GM12878 (cell line): ENCODE measurements at regions not wholly inside any gene's neighbourhood (a gene's known extent, or its start where the extent isn't known, plus 50 kb on each side); places are given as distances from the start of the nearest gene placed in this dataset.

Experiments
- ATAC-seq: fragments of 200-7000 bp; cut with Tn5 transposase; 3 replicates; pipeline ENCODE4 v1.9.1; 2020; ENCODE audit warnings: mild to moderate bottlenecking, moderate library complexity
- BruUV-seq: library from RNA; stranded (reverse); fragments of 400-500 nt; replicated peaks from 2 replicates; lab custom pipeline; 2021; lab: Mats Ljungman, UMichigan
- CTCF ChIA-PET: fragments of 300-600 bp; sonication (Branson Sonifier 250); formaldehyde crosslinking; extraction: SDS; loops from one replicate; lab custom pipeline; 2021; ENCODE audit warnings: inconsistent platforms; lab: Yijun Ruan, JAX
- POLR2A ChIA-PET: fragments of 350-600 bp; formaldehyde crosslinking; extraction: SDS; loops from one replicate; lab custom pipeline; 2021; ENCODE audit warnings: inconsistent platforms; lab: Charles Lee
- RAD21 ChIA-PET: fragments of 300-600 bp; sonication (Branson Sonifier 250); formaldehyde crosslinking; loops from one replicate; lab custom pipeline; 2023; ENCODE audit warnings: antibody characterized with exemption; ENCODE audit not compliant: unreplicated experiment; lab: Charles Lee
- SMC1A ChIA-PET: fragments of 300-600 bp; sonication (Branson Sonifier 250); formaldehyde crosslinking; loops from one replicate; lab custom pipeline; 2023; ENCODE audit not compliant: unreplicated experiment, uncharacterized antibody; lab: Charles Lee
- DNase-seq: peaks from one replicate; pipeline ENCODE4 v3.0.0-alpha.2; 2011; ENCODE audit warnings: low read depth, low spot score
- FAIRE-seq: peaks from 3 replicates; lab custom pipeline; 2011; peaks lifted over from hg19 to GRCh38; lab: Jason Lieb, UNC
- H2AFZ ChIP-seq: 2 replicates; pipeline ENCODE4 v1.6.0; 2011; ENCODE audit warnings: low read depth, low read length, control low read depth; ENCODE audit not compliant: control insufficient read depth
- H3K27ac ChIP-seq: 2 replicates; pipeline ENCODE4 v1.5.1; 2011; ENCODE audit warnings: control low read depth; ENCODE audit not compliant: control insufficient read depth, insufficient read depth
- H3K27me3 ChIP-seq, 2 experiments: replicated peaks in 1 of 2; 2 replicates each; pipeline versions ENCODE4 v1.6.0 to v1.6.1; 2011; ENCODE audit warnings: low read length in 1 of 2; ENCODE audit not compliant: control insufficient read depth in 2 of 2, insufficient read depth in 2 of 2
- H3K36me3 ChIP-seq, 2 experiments: 2 replicates each; pipeline ENCODE4 v1.5.1; 2011; ENCODE audit warnings: low read length in 1 of 2; ENCODE audit not compliant: control insufficient read depth in 2 of 2, insufficient read depth in 2 of 2
- H3K4me1 ChIP-seq: 2 replicates; pipeline ENCODE4 v1.6.1; 2011; ENCODE audit warnings: mild to moderate bottlenecking, low read length, moderate library complexity, mixed read lengths; ENCODE audit not compliant: control insufficient read depth, insufficient read depth
- H3K4me2 ChIP-seq: 2 replicates; pipeline ENCODE4 v1.6.0; 2011; ENCODE audit warnings: control low read depth; ENCODE audit not compliant: control insufficient read depth, insufficient read depth
- H3K4me3 ChIP-seq: fragments of 200-600 bp; sonication (generic); 2 replicates; pipeline ENCODE4 v1.5.1; 2016
- H3K79me2 ChIP-seq: 2 replicates; pipeline ENCODE4 v1.6.0; 2011; ENCODE audit warnings: low read length; ENCODE audit not compliant: control insufficient read depth, insufficient read depth
- H3K9ac ChIP-seq: 2 replicates; pipeline ENCODE4 v1.8.0; 2011; ENCODE audit warnings: low read length, control low read depth, mixed read lengths; ENCODE audit not compliant: control insufficient read depth, insufficient read depth
- H3K9me3 ChIP-seq: replicated peaks from 3 replicates; pipeline ENCODE4 v1.5.1; 2011; ENCODE audit warnings: mild to moderate bottlenecking, low read length; ENCODE audit not compliant: control insufficient read depth, insufficient read depth
- H4K20me1 ChIP-seq: 2 replicates; pipeline ENCODE4 v1.6.0; 2011; ENCODE audit not compliant: control insufficient read depth, insufficient read depth
- ATF3 ChIP-seq: IDR thresholded peaks from 2 replicates; pipeline ENCODE4 v1.6.1; 2011; ENCODE audit warnings: low read depth, mild to moderate bottlenecking, low read length, moderate library complexity, borderline replicate concordance; ENCODE audit errors: extremely low read depth
- EED ChIP-seq: sonication (generic); IDR thresholded peaks from 2 replicates; pipeline ENCODE4 v1.6.1; 2016; ENCODE audit warnings: antibody characterized with exemption, low read depth
- NR2C2 ChIP-seq: IDR thresholded peaks from 2 replicates; pipeline ENCODE4 v1.6.1; 2011; ENCODE audit warnings: borderline replicate concordance, low read depth; ENCODE audit not compliant: control insufficient read depth, insufficient read length
- RB1 ChIP-seq: fragments of 450-650 bp; formaldehyde crosslinking; IDR thresholded peaks from 2 replicates; pipeline ENCODE4 v1.6.1; 2017; ENCODE audit warnings: mild to moderate bottlenecking, borderline replicate concordance
- SRF ChIP-seq, 2 experiments: IDR thresholded peaks; 2 replicates each; pipeline ENCODE4 v1.6.1; 2011; ENCODE audit warnings: low read depth in 2 of 2, low read length in 2 of 2, mild to moderate bottlenecking in 1 of 2, moderate library complexity in 1 of 2
- TARDBP ChIP-seq: IDR thresholded peaks from 2 replicates; pipeline ENCODE4 v1.6.1; 2016; ENCODE audit warnings: borderline replicate concordance
- ZSCAN29 ChIP-seq: fragments of 450-650 bp; IDR thresholded peaks from 2 replicates; pipeline ENCODE4 v1.6.1; 2017; ENCODE audit warnings: mild to moderate bottlenecking, moderate library complexity
- WGBS: methylation state at CpG from one replicate; pipeline ENCODE4 v1.1.6; 2016; ENCODE audit warnings: low lambda C conversion rate; ENCODE audit not compliant: insufficient replicate concordance, insufficient coverage; ENCODE audit errors: missing lambda C conversion rate; 5-methylcytosine and 5-hydroxymethylcytosine counted together
- in situ Hi-C: fragments of 300-500 bp; cut with MboI; formaldehyde crosslinking; loops from 9 replicates; pipeline ENCODE4 v1.14.3; 2018; ENCODE audit warnings: mixed read lengths
- intact Hi-C: fragments of 100-400 bp; cut with micrococcal nuclease; formaldehyde crosslinking; loops from one replicate; pipeline ENCODE4 v1.14.2; 2022; ENCODE audit not compliant: unreplicated experiment
- TF ChIP-seq, protein P1 (sequence below): fragments of 150-350 bp; IDR thresholded peaks from 2 replicates; pipeline ENCODE4 v1.6.1; 2014; ENCODE audit warnings: mild to moderate bottlenecking, low read depth, low read length

DNA sequence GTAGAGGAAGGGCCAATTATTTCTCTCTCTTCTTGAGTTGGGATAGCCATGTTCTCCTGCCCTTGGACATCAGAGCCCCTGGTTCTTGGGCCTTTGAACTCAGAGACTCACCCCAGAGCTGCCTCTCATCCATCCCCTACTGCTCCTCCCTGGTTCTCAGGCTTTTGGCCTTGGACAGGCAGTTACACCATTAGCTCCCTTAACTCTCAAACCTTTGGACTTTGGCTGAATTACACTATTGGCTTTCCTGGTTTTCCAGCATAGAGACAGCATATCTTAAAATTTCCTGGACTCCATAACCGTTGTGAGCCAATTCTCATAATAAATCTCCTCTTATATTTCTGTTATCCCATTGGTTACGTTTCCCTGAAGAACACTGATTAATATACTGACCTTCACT lies 63.7 kb upstream of the CHL1 start:
- H2AFZ ChIP-seq: no peak overlapping the region
- TF ChIP-seq NR2C2: no peak
- TF ChIP-seq EED: no peak
- no peak for TF ChIP-seq SRF (IDR thresholded peaks at IDR 0.05; ENCODE audit: low read depth in 2 of 2, low read length in 2 of 2)
- no peak for TF ChIP-seq ATF3
- TF ChIP-seq, protein P1, sequence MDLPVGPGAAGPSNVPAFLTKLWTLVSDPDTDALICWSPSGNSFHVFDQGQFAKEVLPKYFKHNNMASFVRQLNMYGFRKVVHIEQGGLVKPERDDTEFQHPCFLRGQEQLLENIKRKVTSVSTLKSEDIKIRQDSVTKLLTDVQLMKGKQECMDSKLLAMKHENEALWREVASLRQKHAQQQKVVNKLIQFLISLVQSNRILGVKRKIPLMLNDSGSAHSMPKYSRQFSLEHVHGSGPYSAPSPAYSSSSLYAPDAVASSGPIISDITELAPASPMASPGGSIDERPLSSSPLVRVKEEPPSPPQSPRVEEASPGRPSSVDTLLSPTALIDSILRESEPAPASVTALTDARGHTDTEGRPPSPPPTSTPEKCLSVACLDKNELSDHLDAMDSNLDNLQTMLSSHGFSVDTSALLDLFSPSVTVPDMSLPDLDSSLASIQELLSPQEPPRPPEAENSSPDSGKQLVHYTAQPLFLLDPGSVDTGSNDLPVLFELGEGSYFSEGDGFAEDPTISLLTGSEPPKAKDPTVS: no peak
- no peak for TF ChIP-seq RB1
- TF ChIP-seq TARDBP: no peak
- no peak for TF ChIP-seq ZSCAN29
- H3K9me3 ChIP-seq: no peaks in the 10 kb centered on the region
- no peaks in the 10 kb centered on the region for H3K4me1 ChIP-seq
- FAIRE-seq (no peak), ATAC-seq (no peak), DNase-seq (no peak)
- H3K36me3 ChIP-seq: no peaks in the 10 kb centered on the region
- ChIA-PET CTCF (interaction anchor here (1.0 to 1.6 kb wide), 2 partner anchors 16 to 221 kb away, joined by 3 to 4 read pairs; no protein-coding TSS in a partner anchor), SMC1A (no interaction called here), POLR2A (interaction anchor here (0.6 kb wide), 1 partner anchor 452 kb away, joined by 6 read pairs; no protein-coding TSS in a partner anchor), RAD21 (interaction anchor here (1.2 kb wide), 1 partner anchor 221 kb away, joined by 3 read pairs; no protein-coding TSS in a partner anchor)
- H3K79me2 ChIP-seq: no peaks in the 10 kb centered on the region
- no peak overlapping the region for H3K27ac ChIP-seq
- H3K9ac ChIP-seq: no peak overlapping the region
- H4K20me1 ChIP-seq: no peaks in the 10 kb centered on the region
- BruUV-seq: no TSS peak
- 3% methylated on average over 2 of the region's 2 CpGs for whole genome bisulfite sequencing
- H3K4me3 ChIP-seq: no peak overlapping the region
- in situ Hi-C loops: no loop called here
- H3K27me3 ChIP-seq: no peaks in the 10 kb centered on the region
- intact Hi-C loops: no loop called here
- H3K4me2 ChIP-seq: no peak overlapping the region
